Lower leg skin (tissue), 4 donors: ENCODE measurements at regions not wholly inside any gene's neighbourhood (a gene's known extent, or its start where the extent isn't known, plus 50 kb on each side); places are given as distances from the start of the nearest gene placed in this dataset.

Experiments used
- DNase-seq, 2 donors: peaks; one replicate each; pipeline ENCODE4 v3.0.0-alpha.2; 2019; ENCODE audit warnings: low spot score in 2 of 2
- H3K4me3 ChIP-seq: fragments of 200-600 bp; sonication (generic); 2 replicates; pipeline ENCODE4 v1.5.1; 2017; ENCODE audit warnings: mild to moderate bottlenecking, low read depth; ENCODE audit not compliant: poor library complexity, severe bottlenecking
- POLR2A ChIP-seq, 2 donors: fragments of 450-650 bp; IDR thresholded peaks; one replicate each; pipeline ENCODE4 v1.6.1; 2016 to 2017; ENCODE audit warnings: antibody characterized with exemption in 2 of 2, mild to moderate bottlenecking in 1 of 2, moderate library complexity in 1 of 2
- WGBS, 2 donors: methylation state at CpG; one replicate each; pipeline ENCODE4 v1.1.5; 2018; 5-methylcytosine and 5-hydroxymethylcytosine counted together
- intact Hi-C: fragments of 100-400 bp; cut with DNase I; formaldehyde crosslinking; loops from one replicate; pipeline ENCODE4 v1.15.0; 2023; ENCODE audit warnings: low total_unique reads
- TF ChIP-seq, protein P1 (sequence below), 3 donors: fragments of 450-650 bp; IDR thresholded peaks; one replicate each; pipeline ENCODE4 v1.5.1; 2016; ENCODE audit warnings: antibody characterized with exemption in 3 of 3, mild to moderate bottlenecking in 3 of 3, moderate library complexity in 2 of 3

DNA sequence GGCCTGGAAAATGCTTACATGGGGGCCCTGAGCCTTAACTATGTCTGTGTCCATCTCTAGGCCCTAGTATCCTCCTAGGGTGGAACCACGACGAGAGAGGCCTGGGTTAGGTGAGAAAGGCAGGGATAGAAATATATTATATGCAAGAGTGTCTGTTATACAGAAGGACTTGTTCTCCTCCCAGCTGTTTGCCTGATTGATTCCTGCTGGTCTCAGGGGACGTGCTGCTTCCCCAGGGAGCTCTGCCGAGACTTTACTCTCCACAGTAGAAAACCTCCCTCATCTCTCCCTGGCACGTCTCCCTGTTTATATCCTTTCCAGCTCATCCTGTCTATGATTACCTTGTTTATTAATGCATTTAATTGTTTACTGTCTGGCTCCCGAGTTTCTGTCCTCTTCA, 132.6 kb downstream of the MIAT start:
- intact Hi-C loops: no loop called here
- no peak for DNase-seq
- no peak overlapping the region for H3K4me3 ChIP-seq
- TF ChIP-seq POLR2A (IDR thresholded peaks at IDR 0.05): no peak
- TF ChIP-seq, protein P1, sequence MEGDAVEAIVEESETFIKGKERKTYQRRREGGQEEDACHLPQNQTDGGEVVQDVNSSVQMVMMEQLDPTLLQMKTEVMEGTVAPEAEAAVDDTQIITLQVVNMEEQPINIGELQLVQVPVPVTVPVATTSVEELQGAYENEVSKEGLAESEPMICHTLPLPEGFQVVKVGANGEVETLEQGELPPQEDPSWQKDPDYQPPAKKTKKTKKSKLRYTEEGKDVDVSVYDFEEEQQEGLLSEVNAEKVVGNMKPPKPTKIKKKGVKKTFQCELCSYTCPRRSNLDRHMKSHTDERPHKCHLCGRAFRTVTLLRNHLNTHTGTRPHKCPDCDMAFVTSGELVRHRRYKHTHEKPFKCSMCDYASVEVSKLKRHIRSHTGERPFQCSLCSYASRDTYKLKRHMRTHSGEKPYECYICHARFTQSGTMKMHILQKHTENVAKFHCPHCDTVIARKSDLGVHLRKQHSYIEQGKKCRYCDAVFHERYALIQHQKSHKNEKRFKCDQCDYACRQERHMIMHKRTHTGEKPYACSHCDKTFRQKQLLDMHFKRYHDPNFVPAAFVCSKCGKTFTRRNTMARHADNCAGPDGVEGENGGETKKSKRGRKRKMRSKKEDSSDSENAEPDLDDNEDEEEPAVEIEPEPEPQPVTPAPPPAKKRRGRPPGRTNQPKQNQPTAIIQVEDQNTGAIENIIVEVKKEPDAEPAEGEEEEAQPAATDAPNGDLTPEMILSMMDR (IDR thresholded peaks at IDR 0.05): no peak
- WGBS, 2 donors: 80 to 87% methylated on average over 6 of the region's 6 CpGs

DNA sequence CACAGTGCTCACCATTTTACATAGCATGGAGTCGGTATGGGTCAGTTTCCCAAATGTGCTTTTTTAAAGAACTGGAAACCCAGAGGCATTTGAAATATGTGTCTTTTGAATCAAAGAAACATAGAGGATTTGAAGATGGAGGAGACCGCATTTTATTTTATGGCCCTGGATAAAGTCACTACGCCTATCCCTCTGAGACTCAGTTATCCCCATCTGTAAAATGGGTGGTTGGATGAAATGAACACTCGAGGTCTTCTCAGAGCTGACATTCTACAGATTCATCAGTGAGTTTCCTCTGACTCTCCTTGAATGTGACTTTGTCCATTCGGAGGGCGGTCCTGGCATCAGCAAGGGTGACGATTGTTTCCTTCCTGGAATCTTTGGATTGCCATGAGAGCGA, 135.1 kb downstream of the MIAT start:
- intact Hi-C loops: no loop called here
- 93 to 94% methylated on average over 8 of the region's 8 CpGs for WGBS, 2 donors
- no peak for DNase-seq
- no peak for TF ChIP-seq POLR2A (IDR thresholded peaks at IDR 0.05)
- TF ChIP-seq, protein P1 (IDR thresholded peaks at IDR 0.05): no peak
- no peak overlapping the region for H3K4me3 ChIP-seq

DNA sequence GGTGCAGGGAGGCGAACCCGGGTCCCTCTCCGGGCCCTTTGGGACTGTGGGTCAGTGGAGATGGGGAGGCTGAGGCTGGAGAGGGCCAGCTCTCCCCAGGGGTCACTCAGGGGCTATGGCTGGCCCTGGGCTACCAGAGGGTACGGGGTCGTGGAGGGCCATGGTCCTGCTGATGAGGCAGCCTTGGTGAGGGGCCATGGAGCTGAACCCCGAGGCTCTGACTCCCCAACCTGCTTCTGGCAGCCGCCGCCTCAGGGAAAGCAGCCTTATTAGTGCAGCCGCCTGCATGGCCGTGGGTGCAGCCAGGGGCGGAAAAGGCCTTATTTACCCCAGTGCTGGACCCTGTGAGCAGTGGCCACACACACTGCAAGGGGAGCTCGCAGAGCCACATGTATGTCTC, 139.4 kb downstream of the MIAT start:
- 94 to 95% methylated on average over 8 to 11 of the region's 12 CpGs for WGBS, 2 donors
- DNase-seq: no peak
- TF ChIP-seq, protein P1 (IDR thresholded peaks at IDR 0.05): no peak
- TF ChIP-seq POLR2A (IDR thresholded peaks at IDR 0.05): no peak
- no peak overlapping the region for H3K4me3 ChIP-seq
- intact Hi-C loops: no loop called here

DNA sequence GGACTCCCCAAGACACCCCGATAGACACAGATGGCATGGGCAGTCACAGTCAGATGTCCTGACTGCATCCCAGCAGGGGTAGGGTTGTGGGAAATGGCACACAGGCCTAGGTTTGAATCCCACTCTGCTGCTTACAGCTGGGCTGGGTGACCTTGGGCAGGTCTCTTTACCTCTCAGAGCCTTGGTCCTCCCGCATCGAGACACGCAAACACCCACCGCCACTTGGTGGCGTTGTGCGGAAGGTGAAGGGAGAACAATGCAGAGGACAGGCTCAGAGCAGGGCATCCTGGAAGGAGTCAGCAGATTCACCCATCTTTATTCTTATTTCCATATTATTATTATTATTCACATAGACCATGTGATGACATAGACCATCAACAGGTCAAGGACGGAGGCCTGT, 140.5 kb downstream of the MIAT start:
- no peak overlapping the region for H3K4me3 ChIP-seq
- 95 to 97% methylated on average over 8 of the region's 8 CpGs for WGBS, 2 donors
- TF ChIP-seq, protein P1 (IDR thresholded peaks at IDR 0.05): no peak
- no peak for TF ChIP-seq POLR2A (IDR thresholded peaks at IDR 0.05)
- DNase-seq: no peak
- intact Hi-C loops: no loop called here

DNA sequence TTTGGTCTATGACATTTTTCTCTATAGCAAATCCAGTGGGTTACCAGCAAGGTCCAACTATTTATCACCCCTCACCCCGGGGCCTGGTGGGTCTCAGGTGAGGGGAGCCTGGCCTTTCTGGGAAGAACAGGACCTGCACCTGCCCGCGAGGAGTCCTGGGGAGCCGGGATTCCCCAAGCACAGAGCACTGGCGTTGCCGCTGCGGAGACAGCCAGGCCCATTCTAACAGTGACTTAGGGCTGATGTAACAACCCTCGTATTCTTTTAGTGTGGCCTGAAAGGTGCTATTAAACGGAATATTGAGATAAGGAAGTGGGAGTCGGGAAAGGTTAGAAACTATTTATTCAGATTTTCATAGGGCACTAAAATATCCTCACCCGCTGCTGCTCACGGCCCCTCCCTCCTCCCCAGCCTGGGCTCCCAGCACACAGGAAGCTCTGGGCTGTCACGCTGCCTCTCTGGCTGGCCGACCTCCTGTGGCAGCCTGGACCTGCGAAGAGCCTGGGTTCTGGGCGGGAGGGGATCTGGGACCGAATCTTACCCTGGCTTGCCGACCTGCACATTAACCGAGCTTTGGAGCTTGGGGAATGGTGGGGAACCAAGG, 141.2 kb downstream of the MIAT start:
- 81 to 82% methylated on average over 19 of the region's 19 CpGs for WGBS, 2 donors
- TF ChIP-seq, protein P1 (IDR thresholded peaks at IDR 0.05): no peak
- no peak for TF ChIP-seq POLR2A (IDR thresholded peaks at IDR 0.05)
- intact Hi-C loops: no loop called here
- DNase-seq: no peak
- H3K4me3 ChIP-seq: no peak overlapping the region

DNA sequence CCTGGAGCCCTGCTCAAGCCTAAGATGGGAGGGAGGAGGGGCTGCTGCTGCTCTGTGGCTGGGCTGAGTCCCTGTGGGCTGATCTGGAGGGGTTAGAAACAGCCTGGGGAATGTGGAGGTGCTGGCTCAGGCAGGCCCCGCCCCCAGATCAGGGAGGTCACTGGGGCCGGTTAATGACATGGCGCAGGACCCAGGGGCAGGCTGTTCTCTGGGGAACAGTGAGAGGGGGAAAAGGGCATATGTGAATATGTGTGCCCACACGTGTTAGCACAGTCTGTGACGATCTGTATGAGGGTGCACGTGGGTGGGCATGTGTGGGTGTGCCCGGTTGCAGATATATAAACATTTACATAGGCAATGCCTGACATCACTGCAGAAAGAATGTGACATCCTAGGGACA, 143.5 kb downstream of the MIAT start:
- no peak for DNase-seq
- intact Hi-C loops: no loop called here
- WGBS, 2 donors: 61 to 63% methylated on average over 7 of the region's 7 CpGs
- no peak for TF ChIP-seq POLR2A (IDR thresholded peaks at IDR 0.05)
- TF ChIP-seq, protein P1 (IDR thresholded peaks at IDR 0.05): no peak
- no peak overlapping the region for H3K4me3 ChIP-seq
